Endothelial cell of umbilical vein (primary cell): ENCODE measurements at regions not wholly inside any gene's neighbourhood (a gene's known extent, or its start where the extent isn't known, plus 50 kb on each side); places are given as distances from the start of the nearest gene placed in this dataset.
A peak's percentile ranks its signal among the peaks of the same experiment; 100 is the strongest.

Experiments used
- BruUV-seq: library from RNA; stranded (reverse); fragments of 400-500 nt; replicated peaks from 2 replicates; lab custom pipeline; 2021; lab: Mats Ljungman, UMichigan
- CTCF ChIA-PET: fragments of 300-600, 350-600 bp; sonication (Branson Sonifier 250); formaldehyde crosslinking; loops from one replicate; lab custom pipeline; 2021; ENCODE audit warnings: antibody characterized with exemption, inconsistent platforms; lab: Charles Lee
- POLR2A ChIA-PET: fragments of 300-600, 350-600 bp; sonication (Branson Sonifier 250); formaldehyde crosslinking; loops from one replicate; lab custom pipeline; 2021; ENCODE audit warnings: antibody characterized with exemption, inconsistent platforms; lab: Charles Lee
- DNase-seq: peaks from one replicate; pipeline ENCODE4 v3.0.0-alpha.2; 2011; ENCODE audit warnings: low read depth, low spot score
- FAIRE-seq: peaks from 2 replicates; lab custom pipeline; 2011; peaks lifted over from hg19 to GRCh38; lab: Jason Lieb, UNC
- H2AFZ ChIP-seq: 2 replicates; pipeline ENCODE4 v1.6.0; 2012; ENCODE audit warnings: low read depth, low read length, control low read depth, inconsistent platforms
- H3K27ac ChIP-seq: 2 replicates; pipeline ENCODE4 v1.5.1; 2011; ENCODE audit warnings: low read depth, mild to moderate bottlenecking, control low read depth, low read length, moderate library complexity; ENCODE audit not compliant: insufficient read depth
- H3K27me3 ChIP-seq, 2 experiments: 2 replicates each; pipeline versions ENCODE4 v1.6.0 to v1.6.1; 2011; ENCODE audit warnings: low read length in 2 of 2, mixed read lengths in 1 of 2; ENCODE audit not compliant: control insufficient read depth in 2 of 2, insufficient read depth in 2 of 2
- H3K36me3 ChIP-seq, 2 experiments: 2 replicates in 1 of 2; 3 replicates in 1 of 2; pipeline ENCODE4 v1.5.1; 2011; ENCODE audit warnings: low read length in 2 of 2, mild to moderate bottlenecking in 1 of 2, moderate library complexity in 1 of 2; ENCODE audit not compliant: control insufficient read depth in 2 of 2, insufficient read depth in 2 of 2; ENCODE audit errors: extremely low read depth in 1 of 2
- H3K4me1 ChIP-seq: 3 replicates; pipeline ENCODE4 v1.5.1; 2011; ENCODE audit warnings: mild to moderate bottlenecking, low read length; ENCODE audit not compliant: control insufficient read depth, insufficient read depth; ENCODE audit errors: extremely low read depth
- H3K4me2 ChIP-seq: 2 replicates; pipeline ENCODE4 v1.6.1; 2011; ENCODE audit warnings: low read length, control low read depth, mixed read lengths; ENCODE audit not compliant: insufficient read depth
- H3K4me3 ChIP-seq, 3 experiments: fragments of 200-600 bp in 1 of 3; sonication (generic), shearing (Covaris generic) in 1 of 3; replicated peaks in 1 of 3; 2 replicates each; pipeline ENCODE4 v1.5.1; 2011 to 2016; ENCODE audit warnings: control low read depth in 3 of 3, low read length in 3 of 3, mild to moderate bottlenecking in 2 of 3, inconsistent platforms in 1 of 3, low read depth in 1 of 3, moderate library complexity in 1 of 3; ENCODE audit not compliant: insufficient read depth in 1 of 3
- H3K79me2 ChIP-seq: 2 replicates; pipeline ENCODE4 v1.6.0; 2012; ENCODE audit warnings: low read length, inconsistent platforms; ENCODE audit not compliant: control insufficient read depth, insufficient read depth
- H3K9ac ChIP-seq: replicated peaks from 2 replicates; pipeline ENCODE3; 2011; ENCODE audit warnings: low read length, control low read depth; ENCODE audit not compliant: insufficient read depth; ENCODE audit errors: extremely low read depth
- H3K9me1 ChIP-seq: replicated peaks from 3 replicates; pipeline ENCODE4 v1.6.0; 2011; ENCODE audit warnings: mild to moderate bottlenecking, low read length; ENCODE audit not compliant: control insufficient read depth, insufficient read depth; ENCODE audit errors: extremely low read depth
- H3K9me3 ChIP-seq: replicated peaks from 2 replicates; pipeline ENCODE4 v1.5.1; 2012; ENCODE audit warnings: low read length, inconsistent platforms; ENCODE audit not compliant: control insufficient read depth, insufficient read depth
- H4K20me1 ChIP-seq: replicated peaks from 2 replicates; pipeline ENCODE3; 2011; ENCODE audit warnings: mild to moderate bottlenecking, low read length; ENCODE audit not compliant: control insufficient read depth, insufficient read depth; ENCODE audit errors: extremely low read depth
- CTCF ChIP-seq, 2 donors: IDR thresholded peaks; 1 replicate in 1 of 2; 2 replicates in 1 of 2; pipeline ENCODE4 v1.5.1; 2011; ENCODE audit warnings: low read length in 2 of 2, mild to moderate bottlenecking in 2 of 2, moderate library complexity in 2 of 2, control low read depth in 1 of 2, inconsistent platforms in 1 of 2, low read depth in 1 of 2; ENCODE audit not compliant: insufficient read depth in 1 of 2; ENCODE audit errors: extremely low read depth in 1 of 2
- EZH2 ChIP-seq: IDR thresholded peaks from 2 replicates; pipeline ENCODE4 v1.6.1; 2012; ENCODE audit warnings: borderline replicate concordance, low read depth, mild to moderate bottlenecking, moderate library complexity, low read length, inconsistent platforms; ENCODE audit not compliant: severe bottlenecking
- FOS ChIP-seq: IDR thresholded peaks from 2 replicates; pipeline ENCODE4 v1.6.1; 2011; ENCODE audit warnings: mild to moderate bottlenecking, low read length, moderate library complexity, borderline replicate concordance; ENCODE audit not compliant: insufficient read depth
- GATA2 ChIP-seq: IDR thresholded peaks from 2 replicates; pipeline ENCODE4 v1.7.0; 2011; ENCODE audit warnings: low read depth, mild to moderate bottlenecking, moderate library complexity, mixed read lengths, low read length; ENCODE audit not compliant: insufficient read length, insufficient read depth
- JUN ChIP-seq: IDR thresholded peaks from 2 replicates; pipeline ENCODE4 v1.6.1; 2011; ENCODE audit warnings: borderline replicate concordance, low read depth; ENCODE audit not compliant: insufficient read length, insufficient read depth
- MAX ChIP-seq: IDR thresholded peaks from 2 replicates; pipeline ENCODE4 v1.6.1; 2011; ENCODE audit not compliant: insufficient read depth, insufficient read length
- MYC ChIP-seq: IDR thresholded peaks from one replicate; pipeline ENCODE4 v1.6.1; 2011; ENCODE audit warnings: mild to moderate bottlenecking, low read depth, low read length
- POLR2A ChIP-seq: IDR thresholded peaks from 2 replicates; pipeline ENCODE4 v1.6.1; 2012; ENCODE audit warnings: low read depth, mild to moderate bottlenecking, control low read depth, low read length
- POLR2AphosphoS5 ChIP-seq: IDR thresholded peaks from 2 replicates; pipeline ENCODE4 v1.6.1; 2012; ENCODE audit warnings: low read depth, mild to moderate bottlenecking, control low read depth, low read length, moderate library complexity; ENCODE audit not compliant: insufficient read depth
- dilution Hi-C: fragments of 300-500 bp; cut with MboI; formaldehyde crosslinking; loops from one replicate; pipeline ENCODE4 v1.15.0; 2019; ENCODE audit warnings: low sequenced_read_pairs; ENCODE audit not compliant: extremely low pct_ligation_motif_present
- intact Hi-C: fragments of 100-400 bp; cut with micrococcal nuclease; formaldehyde crosslinking; loops from one replicate; pipeline ENCODE4 v1.10.0; 2022

DNA sequence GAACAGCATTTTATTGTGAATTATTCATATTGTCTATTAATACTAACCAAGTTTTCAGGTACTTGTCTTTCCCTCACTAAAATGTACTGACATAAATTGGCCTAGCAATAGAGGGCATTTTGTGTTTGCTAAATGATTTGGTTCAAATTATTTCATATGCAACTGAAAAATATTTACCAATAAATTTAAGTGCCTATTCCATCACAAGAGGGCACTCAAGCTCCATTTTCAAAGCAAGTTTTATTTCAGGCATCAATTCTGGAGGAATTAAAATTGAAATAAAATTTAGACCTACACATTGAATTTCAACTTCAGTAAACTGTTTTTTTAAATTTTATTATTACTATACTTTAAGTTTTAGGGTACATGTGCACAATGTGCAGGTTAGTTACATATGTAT lies 114.3 kb upstream of the SYNCRIP start:
- Histone ChIP-seq H3K4me3 (no peak overlapping the region), H3K9me3 (no peaks in the 10 kb centered on the region), H3K9ac (no peak overlapping the region), H3K79me2 (no peaks in the 10 kb centered on the region), H3K27ac (no peak overlapping the region), H2AFZ (no peak overlapping the region), H3K9me1 (no peaks in the 10 kb centered on the region), H3K36me3 (no peaks in the 10 kb centered on the region), H3K4me1 (no peaks in the 10 kb centered on the region), H3K4me2 (no peak overlapping the region), H4K20me1 (no peaks in the 10 kb centered on the region), H3K27me3 (no peaks in the 10 kb centered on the region)
- FAIRE-seq: no peak
- no TSS peak for BruUV-seq
- POLR2A ChIA-PET: no interaction called here
- intact Hi-C loops (loop anchor here (1.0 to 10.0 kb wide), 3 partner anchors 435 to 1272 kb away; partner anchors contain the start of gene HTR1E), dilution Hi-C loops (no loop called here)
- peak; percentile 43 for DNase-seq
- CTCF ChIA-PET: interaction anchor here (0.7 to 1.5 kb wide), 11 partner anchors 9 to 1272 kb away, joined by 3 to 29 read pairs (median 3); partner anchors contain the start of gene HTR1E
- peak in 1 of 2 donors; percentile 11 for TF ChIP-seq CTCF (IDR thresholded peaks at IDR 0.05; ENCODE audit: extremely low read depth in 1 of 2, insufficient read depth in 1 of 2, low read depth in 1 of 2, low read length in 2 of 2)
- TF ChIP-seq MAX: no peak

- dilution Hi-C loops: no loop called here
- CTCF ChIA-PET: no interaction called here
- intact Hi-C loops: loop anchor here (10.0 kb wide), 1 partner anchor 1180 kb away; the partner anchor contains the start of gene HTR1E
Measured at GRCh38 chr6:85754894-85755293, 112.2 kb upstream of the SYNCRIP start.

More at GRCh38 chr6:85754894-85755293, 112.2 kb upstream of the SYNCRIP start:
- Histone ChIP-seq H3K27ac (no peak overlapping the region), H3K79me2 (no peaks in the 10 kb centered on the region), H3K4me2 (no peak overlapping the region), H3K9me3 (no peaks in the 10 kb centered on the region), H3K36me3 (no peaks in the 10 kb centered on the region), H3K9ac (no peak overlapping the region), H3K27me3 (no peaks in the 10 kb centered on the region), H2AFZ (no peak overlapping the region), H3K4me3 (no peak overlapping the region), H3K9me1 (no peaks in the 10 kb centered on the region), H4K20me1 (no peaks in the 10 kb centered on the region), H3K4me1 (no peaks in the 10 kb centered on the region)
- no peak for FAIRE-seq
- no TSS peak for BruUV-seq
- no peak for DNase-seq
- TF ChIP-seq FOS (no peak), POLR2AphosphoS5 (no peak), MAX (no peak), EZH2 (no peak), POLR2A (no peak), GATA2 (no peak), CTCF (IDR thresholded peaks at IDR 0.05; ENCODE audit: extremely low read depth in 1 of 2, insufficient read depth in 1 of 2, low read depth in 1 of 2, low read length in 2 of 2) (no peak), MYC (no peak), JUN (no peak)
- POLR2A ChIA-PET: no interaction called here
